ENCODE measurements at regions not wholly inside any gene's neighbourhood (a gene's known extent, or its start where the extent isn't known, plus 50 kb on each side); places are given as distances from the start of the nearest gene placed in this dataset.
A peak's percentile ranks its signal among the peaks of the same experiment; 100 is the strongest.

DNA sequence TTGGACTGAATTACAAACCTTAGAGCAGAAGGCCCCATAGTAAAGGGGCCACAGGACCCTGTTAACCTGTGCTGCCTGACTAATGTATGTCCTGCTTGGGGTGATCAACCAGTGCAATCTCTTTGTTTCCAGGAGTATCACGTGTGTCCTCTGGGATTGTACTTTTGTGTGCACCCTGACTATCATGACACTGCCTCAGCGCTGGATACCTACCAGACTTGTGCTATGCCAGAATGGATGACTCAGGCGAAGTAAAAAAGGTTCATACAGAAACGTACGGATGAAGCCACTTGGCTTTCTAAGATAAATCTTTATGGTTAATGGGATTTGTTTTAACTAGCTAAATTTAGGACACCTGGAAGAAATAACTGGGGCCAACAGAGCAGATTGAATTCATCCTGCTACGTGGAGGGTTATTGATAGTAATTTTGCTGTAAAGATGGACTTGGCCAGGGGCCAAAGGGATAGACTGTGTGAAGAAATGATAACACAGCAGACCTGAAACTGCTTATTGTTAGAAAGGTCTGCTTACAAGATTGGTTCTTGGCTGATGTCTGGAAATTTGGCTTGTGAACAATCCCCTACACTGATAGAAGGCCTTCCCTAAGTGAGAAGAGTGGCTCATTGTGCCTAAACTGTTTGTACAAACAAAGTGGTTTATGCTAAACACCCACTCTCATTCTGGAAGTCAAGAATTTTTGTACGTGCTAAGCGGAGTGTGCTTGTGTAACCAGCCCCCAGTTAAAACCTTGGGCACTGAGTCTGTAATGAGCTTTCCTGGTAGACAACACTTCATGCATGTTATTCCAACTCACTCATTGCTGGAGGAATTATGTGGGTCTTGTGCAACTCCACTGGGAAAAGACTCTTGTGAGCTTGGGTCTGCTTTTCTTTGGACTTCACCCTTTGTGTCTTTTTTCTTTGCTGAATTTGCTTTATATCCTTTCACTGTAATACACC, 750.5 kb upstream of the HTR2C start:
- Histone ChIP-seq H2AK5ac (ENCODE audit: low read depth, low read length) (no peak overlapping the region), H2BK15ac (ENCODE audit: low read length) (no peak overlapping the region), H3K14ac (ENCODE audit: insufficient read length) (no peak overlapping the region), H4K8ac (ENCODE audit: extremely low read depth, insufficient read depth, low read length) (no peak overlapping the region), H3K18ac (ENCODE audit: extremely low read depth, low read length) (no peak overlapping the region), H2BK5ac (ENCODE audit: low read depth, low read length) (no peak overlapping the region), H3K36me3 (ENCODE audit: control insufficient read depth in 2 of 4, insufficient read depth in 4 of 4, low read length in 3 of 4) (no peaks in the 10 kb centered on the region), H3K79me1 (ENCODE audit: low read depth, low read length) (no peaks in the 10 kb centered on the region), H3K56ac (replicated peaks; ENCODE audit: insufficient read length, low read depth, low read length) (no peak overlapping the region), H3K4ac (replicated peaks; ENCODE audit: insufficient read length, low read depth, low read length) (no peak overlapping the region), H3K9me3 (ENCODE audit: insufficient read depth in 2 of 2, low read depth in 1 of 2, low read length in 1 of 2) (no peaks in the 10 kb centered on the region), H3K4me1 (replicated peaks in 1 of 4; ENCODE audit: control insufficient read depth in 3 of 4, insufficient read depth in 4 of 4, low read length in 3 of 4) (no peaks in the 10 kb centered on the region), H3K79me2 (ENCODE audit: control insufficient read depth in 1 of 2, insufficient read depth in 2 of 2, low read length in 2 of 2) (no peaks in the 10 kb centered on the region), H2BK120ac (replicated peaks; ENCODE audit: low read depth, low read length) (no peak overlapping the region), H3K23me2 (ENCODE audit: low read depth, low read length) (no peaks in the 10 kb centered on the region), H3K9ac (replicated peaks in 1 of 4; ENCODE audit: extremely low read depth in 1 of 4, low read depth in 3 of 4, low read length in 3 of 4) (no peak overlapping the region), H4K5ac (ENCODE audit: insufficient read length, low read depth, low read length) (no peak overlapping the region), H2BK12ac (ENCODE audit: low read depth, low read length) (no peak overlapping the region), H4K20me1 (replicated peaks in 1 of 2; ENCODE audit: control insufficient read depth in 1 of 2, insufficient read depth in 2 of 2, low read length in 2 of 2) (no peaks in the 10 kb centered on the region), H3K27ac (ENCODE audit: low read depth, low read length) (no peak overlapping the region), H3K23ac (ENCODE audit: insufficient read length) (no peak overlapping the region), H2BK20ac (ENCODE audit: low read length) (no peak overlapping the region), H3K27me3 (replicated peaks in 1 of 4; ENCODE audit: control insufficient read depth in 3 of 4, extremely low read depth in 1 of 4, insufficient read depth in 3 of 4, low read length in 3 of 4) (no peaks in the 10 kb centered on the region), H4K91ac (replicated peaks; ENCODE audit: insufficient read length, low read length) (no peak overlapping the region), H3K4me2 (ENCODE audit: insufficient read depth in 1 of 2, low read depth in 2 of 2, low read length in 2 of 2) (no peak overlapping the region), H3K4me3 (ENCODE audit: extremely low read depth in 1 of 4, insufficient read depth in 2 of 4, low read depth in 3 of 4, low read length in 4 of 4) (no peak overlapping the region), H2AFZ (ENCODE audit: low read length) (no peak overlapping the region)
- 90% methylated on average over 8 of the region's 8 CpGs; no CpG with 5 or more reads in 1 of the 2 experiments for WGBS, 2 experiments (ENCODE audit: extremely low coverage in 1 of 2, insufficient coverage in 1 of 2, insufficient read length in 1 of 2, insufficient replicate concordance in 2 of 2, low coverage in 1 of 2, low lambda C conversion rate in 2 of 2, missing lambda C conversion rate in 1 of 2)
- ChIA-PET POLR2A (ENCODE audit: partially characterized antibody) (no interaction called here), CTCF (ENCODE audit: partially characterized antibody) (no interaction called here)
- TF ChIP-seq PHF8 (conservative IDR thresholded peaks at IDR 0.05; ENCODE audit: low read depth, low read length), result no peak
- FAIRE-seq, result peak; percentile 7
- no peak for DNase-seq (ENCODE audit: low read depth in 1 of 2, low spot score in 2 of 2)
